OCI-LY3 (cell line): ENCODE measurements at regions not wholly inside any gene's neighbourhood (a gene's known extent, or its start where the extent isn't known, plus 50 kb on each side); places are given as distances from the start of the nearest gene placed in this dataset.

Experiments
- CTCF ChIP-seq: fragments of 200-600, 300-600 bp; sonication (generic); IDR thresholded peaks from 2 replicates; pipeline ENCODE4 v1.5.1; 2014; ENCODE audit warnings: antibody characterized with exemption, low read length, low read depth
- EZH2phosphoT487 ChIP-seq: fragments of 200-600 bp; shearing (Covaris generic); IDR thresholded peaks from 2 replicates; pipeline ENCODE4 v1.6.1; 2018; ENCODE audit warnings: antibody characterized with exemption, mixed run types, low read depth

- TF ChIP-seq CTCF (no peak), EZH2phosphoT487 (no peak)
Measured at GRCh38 chr5:115394531-115394930, 98.1 kb upstream of the CCDC112 start.
